Endodermal cell (in vitro differentiated cells): ENCODE measurements at regions not wholly inside any gene's neighbourhood (a gene's known extent, or its start where the extent isn't known, plus 50 kb on each side); places are given as distances from the start of the nearest gene placed in this dataset.

ENCODE experiments used
- DNase-seq: peaks from one replicate; pipeline ENCODE4 v3.0.0-alpha.2; 2017
- H3K27ac ChIP-seq: 2 replicates; pipeline ENCODE4 v1.5.1; 2013; ENCODE audit warnings: mild to moderate bottlenecking, low read depth, low read length, moderate library complexity
- H3K27me3 ChIP-seq: 2 replicates; pipeline ENCODE4 v1.6.1; 2013; ENCODE audit warnings: mild to moderate bottlenecking, low read length, moderate library complexity; ENCODE audit not compliant: insufficient read depth, control insufficient read depth, poor library complexity, severe bottlenecking
- H3K36me3 ChIP-seq: 2 replicates; pipeline ENCODE4 v1.7.0; 2013; ENCODE audit warnings: mild to moderate bottlenecking, low read length, moderate library complexity; ENCODE audit not compliant: control insufficient read depth, insufficient read depth
- H3K4me1 ChIP-seq: one replicate; pipeline ENCODE4 v1.7.0; 2013; ENCODE audit warnings: low read length; ENCODE audit not compliant: control insufficient read depth, insufficient read depth
- H3K4me3 ChIP-seq: 2 replicates; pipeline ENCODE4 v1.5.1; 2013; ENCODE audit warnings: mild to moderate bottlenecking, low read length, moderate library complexity
- H3K9ac ChIP-seq: 2 replicates; pipeline ENCODE4 v1.6.1; 2013; ENCODE audit warnings: mild to moderate bottlenecking, low read length, moderate library complexity; ENCODE audit not compliant: poor library complexity, severe bottlenecking; ENCODE audit errors: extremely low read depth
- H3K9me3 ChIP-seq: 2 replicates; pipeline ENCODE4 v1.6.1; 2013; ENCODE audit warnings: mild to moderate bottlenecking, low read length, moderate library complexity; ENCODE audit not compliant: control insufficient read depth
- H3K27ac Mint-ChIP-seq: 2 replicates; pipeline ENCODE4 v1.8.0; 2020; ENCODE audit warnings: mixed read lengths
- H3K27me3 Mint-ChIP-seq: 2 replicates; pipeline ENCODE4 v1.8.0; 2021; ENCODE audit warnings: mild to moderate bottlenecking, mixed read lengths; ENCODE audit not compliant: insufficient read depth
- H3K36me3 Mint-ChIP-seq: 2 replicates; pipeline ENCODE4 v1.8.0; 2020; ENCODE audit warnings: low read depth, mixed read lengths
- H3K4me1 Mint-ChIP-seq: 2 replicates; pipeline ENCODE4 v1.8.0; 2020; ENCODE audit warnings: mixed read lengths
- H3K4me3 Mint-ChIP-seq: 2 replicates; pipeline ENCODE4 v1.8.0; 2020; ENCODE audit warnings: mild to moderate bottlenecking, moderate library complexity, mixed read lengths
- H3K9me3 Mint-ChIP-seq: 2 replicates; pipeline ENCODE4 v1.8.0; 2020; ENCODE audit warnings: mild to moderate bottlenecking, mixed read lengths
- WGBS, 2 experiments: methylation state at CpG; one replicate each; pipeline versions ENCODE4 v1.1.5 to v1.1.7; 2013; ENCODE audit warnings: missing lambda C conversion rate in 2 of 2, mixed read lengths in 1 of 2; ENCODE audit not compliant: insufficient coverage in 1 of 2, insufficient read length in 1 of 2; 5-methylcytosine and 5-hydroxymethylcytosine counted together
- TF ChIP-seq, protein P1 (sequence below): fragments of 200-600 bp; sonication (generic); conservative IDR thresholded peaks from 2 replicates; pipeline ENCODE4 v1.5.0; 2021; ENCODE audit warnings: antibody characterized with exemption, mild to moderate bottlenecking

- Histone ChIP-seq H3K27me3 (no peaks in the 10 kb centered on the region), H3K4me1 (no peaks in the 10 kb centered on the region), H3K4me3 (no peak overlapping the region), H3K9me3 (no peaks in the 10 kb centered on the region), H3K27ac (no peak overlapping the region), H3K36me3 (no peaks in the 10 kb centered on the region), H3K9ac (no peak overlapping the region)
- no peaks in the 10 kb centered on the region for H3K27me3 Mint-ChIP-seq
- H3K4me3 Mint-ChIP-seq, result no peak overlapping the region
- peaks cover 2% of the 10 kb centered on the region for H3K4me1 Mint-ChIP-seq
- no peak for DNase-seq
- H3K9me3 Mint-ChIP-seq, result no peaks in the 10 kb centered on the region
- no peak overlapping the region for H3K27ac Mint-ChIP-seq
- no peaks in the 10 kb centered on the region for H3K36me3 Mint-ChIP-seq
- TF ChIP-seq, protein P1, sequence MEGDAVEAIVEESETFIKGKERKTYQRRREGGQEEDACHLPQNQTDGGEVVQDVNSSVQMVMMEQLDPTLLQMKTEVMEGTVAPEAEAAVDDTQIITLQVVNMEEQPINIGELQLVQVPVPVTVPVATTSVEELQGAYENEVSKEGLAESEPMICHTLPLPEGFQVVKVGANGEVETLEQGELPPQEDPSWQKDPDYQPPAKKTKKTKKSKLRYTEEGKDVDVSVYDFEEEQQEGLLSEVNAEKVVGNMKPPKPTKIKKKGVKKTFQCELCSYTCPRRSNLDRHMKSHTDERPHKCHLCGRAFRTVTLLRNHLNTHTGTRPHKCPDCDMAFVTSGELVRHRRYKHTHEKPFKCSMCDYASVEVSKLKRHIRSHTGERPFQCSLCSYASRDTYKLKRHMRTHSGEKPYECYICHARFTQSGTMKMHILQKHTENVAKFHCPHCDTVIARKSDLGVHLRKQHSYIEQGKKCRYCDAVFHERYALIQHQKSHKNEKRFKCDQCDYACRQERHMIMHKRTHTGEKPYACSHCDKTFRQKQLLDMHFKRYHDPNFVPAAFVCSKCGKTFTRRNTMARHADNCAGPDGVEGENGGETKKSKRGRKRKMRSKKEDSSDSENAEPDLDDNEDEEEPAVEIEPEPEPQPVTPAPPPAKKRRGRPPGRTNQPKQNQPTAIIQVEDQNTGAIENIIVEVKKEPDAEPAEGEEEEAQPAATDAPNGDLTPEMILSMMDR, result no peak
These were observed 1395.1 kb downstream of the NCAM2 start for GRCh38 chr21:22393324-22393723.

GRCh38 chr21:22395965-22396364 lies 1397.8 kb downstream of the NCAM2 start:
- Histone ChIP-seq H3K4me3 (no peak overlapping the region), H3K27me3 (no peaks in the 10 kb centered on the region), H3K36me3 (no peaks in the 10 kb centered on the region), H3K9me3 (peaks cover 9% of the 10 kb centered on the region), H3K4me1 (no peaks in the 10 kb centered on the region), H3K9ac (no peak overlapping the region), H3K27ac (no peak overlapping the region)
- H3K27ac Mint-ChIP-seq, result no peak overlapping the region
- TF ChIP-seq, protein P1, result no peak
- no peak overlapping the region for H3K4me3 Mint-ChIP-seq
- no peaks in the 10 kb centered on the region for H3K27me3 Mint-ChIP-seq
- no peak for DNase-seq
- peaks cover 2% of the 10 kb centered on the region for H3K4me1 Mint-ChIP-seq
- no peaks in the 10 kb centered on the region for H3K9me3 Mint-ChIP-seq
- WGBS, 2 experiments, result 95% methylated on average over 4 to 6 of the region's 6 CpGs
- no peaks in the 10 kb centered on the region for H3K36me3 Mint-ChIP-seq

- no peaks in the 10 kb centered on the region for H3K9me3 Mint-ChIP-seq
- no peak for DNase-seq
- no peaks in the 10 kb centered on the region for H3K27me3 ChIP-seq
- H3K4me1 Mint-ChIP-seq, result peaks cover 3% of the 10 kb centered on the region
- H3K9ac ChIP-seq, result no peak overlapping the region
- WGBS, 2 experiments, result 94 to 100% methylated on average over 1 of the region's 1 CpG
- H3K27ac Mint-ChIP-seq, result no peak overlapping the region
- H3K36me3 Mint-ChIP-seq, result no peaks in the 10 kb centered on the region
- H3K36me3 ChIP-seq, result no peaks in the 10 kb centered on the region
- H3K4me3 ChIP-seq, result no peak overlapping the region
- H3K27me3 Mint-ChIP-seq, result no peaks in the 10 kb centered on the region
- no peak overlapping the region for H3K4me3 Mint-ChIP-seq
- H3K9me3 ChIP-seq, result peaks cover 9% of the 10 kb centered on the region
- H3K27ac ChIP-seq, result no peak overlapping the region
- H3K4me1 ChIP-seq, result no peaks in the 10 kb centered on the region
- TF ChIP-seq, protein P1, result no peak
These were observed 1401.7 kb downstream of the NCAM2 start for GRCh38 chr21:22399681-22400514.
